ENCODE measurements at regions not wholly inside any gene's neighbourhood (a gene's known extent, or its start where the extent isn't known, plus 50 kb on each side); places are given as distances from the start of the nearest gene placed in this dataset.
A peak's percentile ranks its signal among the peaks of the same experiment; 100 is the strongest.

- ATAC-seq (no peak), DNase-seq (ENCODE audit: low read depth in 1 of 2, low spot score in 1 of 2) (peak in 1 of 2 experiments; percentile 2)
- CTCF ChIA-PET = no interaction called here
These were observed 243.0 kb upstream of the PTPRD start for GRCh38 chr9:10855847-10856246.

GRCh38 chr9:10858817-10859216, 246.0 kb upstream of the PTPRD start:
- Histone ChIP-seq H3K4me2 (no peak overlapping the region), H3K4me1 (no peaks in the 10 kb centered on the region), H3K4me3 (no peak overlapping the region), H3K9me3 (peaks cover 11% of the 10 kb centered on the region; the same call in 2 of the 3 replicates), H3K27ac (no peak overlapping the region)
- CTCF ChIA-PET = interaction anchor here (0.7 kb wide), 1 partner anchor 799 kb away, joined by 3 read pairs; no protein-coding TSS in a partner anchor
- FAIRE-seq (no peak), ATAC-seq (no peak), DNase-seq (ENCODE audit: low read depth in 1 of 2, low spot score in 1 of 2) (no peak)
- TF ChIP-seq MAFK (IDR thresholded peaks at IDR 0.05; ENCODE audit: partially characterized antibody) (peak; percentile 62), KDM1A (IDR thresholded peaks at IDR 0.05; ENCODE audit: low read depth) (no peak)
- 0% methylated on average over 1 of the region's 1 CpG for WGBS (ENCODE audit: missing lambda C conversion rate)
- POLR2A ChIA-PET = no interaction called here

More at GRCh38 chr9:10855847-10856246, 243.0 kb upstream of the PTPRD start:
- POLR2A ChIA-PET = no interaction called here
- 0% methylated on average over 1 of the region's 1 CpG for WGBS (ENCODE audit: missing lambda C conversion rate)
- no peaks in the 10 kb centered on the region for H3K4me1 ChIP-seq
- FAIRE-seq = no peak
- H3K27ac ChIP-seq = no peak overlapping the region
- TF ChIP-seq FOSB (CRISPR knock-in tag; IDR thresholded peaks at IDR 0.05) (no peak), NR3C1 (IDR thresholded peaks at IDR 0.05) (no peak), MAFK (IDR thresholded peaks at IDR 0.05; ENCODE audit: partially characterized antibody) (peak; percentile 2), NPAS2 (CRISPR knock-in tag; IDR thresholded peaks at IDR 0.05; ENCODE audit: borderline replicate concordance) (no peak)
- H3K4me2 ChIP-seq = no peak overlapping the region
- H3K4me3 ChIP-seq = no peak overlapping the region
- peaks cover 11% of the 10 kb centered on the region; the same call in 2 of the 3 replicates for H3K9me3 ChIP-seq

- Histone ChIP-seq H3K4me3 (no peak overlapping the region), H3K4me2 (no peak overlapping the region), H3K9me3 (0 out of 3 replicates have a peak, but pooled peaks cover under 1% of the 10 kb centered on the region), H3K27ac (no peak overlapping the region), H3K4me1 (no peaks in the 10 kb centered on the region)
- DNase-seq (ENCODE audit: low read depth in 1 of 2, low spot score in 1 of 2) (no peak), FAIRE-seq (no peak), ATAC-seq (no peak)
- 0% methylated on average over 2 of the region's 2 CpGs for WGBS (ENCODE audit: missing lambda C conversion rate)
- no peak for TF ChIP-seq HES2 (IDR thresholded peaks at IDR 0.05)
- TF ChIP-seq ZC3H11A (IDR thresholded peaks at IDR 0.05) = no peak
- no peak for TF ChIP-seq KDM5A (IDR thresholded peaks at IDR 0.05)
- no peak for TF ChIP-seq RCOR1 (IDR thresholded peaks at IDR 0.05; ENCODE audit: low read depth, low read length)
- no peak for TF ChIP-seq ZFP36 (IDR thresholded peaks at IDR 0.05; ENCODE audit: borderline replicate concordance, partially characterized antibody)
- POLR2A ChIA-PET = no interaction called here
- CTCF ChIA-PET = no interaction called here
These were observed 250.7 kb upstream of the PTPRD start for GRCh38 chr9:10863476-10863875.

GRCh38 chr9:10867194-10867593, 254.4 kb upstream of the PTPRD start:
- CTCF ChIA-PET = no interaction called here
- Histone ChIP-seq H3K4me2 (no peak overlapping the region), H3K9me3 (no peaks in the 10 kb centered on the region), H3K27ac (no peak overlapping the region), H3K4me1 (no peaks in the 10 kb centered on the region), H3K4me3 (no peak overlapping the region)
- FAIRE-seq (no peak), ATAC-seq (no peak), DNase-seq (ENCODE audit: low read depth in 1 of 2, low spot score in 1 of 2) (no peak)
- WGBS (ENCODE audit: missing lambda C conversion rate) = under 1% methylated on average over 2 of the region's 2 CpGs
- POLR2A ChIA-PET = no interaction called here
- TF ChIP-seq HDAC2 (IDR thresholded peaks at IDR 0.05) (no peak), MAFK (IDR thresholded peaks at IDR 0.05; ENCODE audit: partially characterized antibody) (peak; percentile 63)

GRCh38 chr9:10869687-10870086, 256.9 kb upstream of the PTPRD start:
- H3K27ac ChIP-seq = no peak overlapping the region
- H3K4me1 ChIP-seq = no peaks in the 10 kb centered on the region
- DNase-seq (ENCODE audit: low read depth in 1 of 2, low spot score in 1 of 2) (no peak), ATAC-seq (no peak), FAIRE-seq (no peak)
- ChIA-PET POLR2A (no interaction called here), CTCF (no interaction called here)
- no peak overlapping the region for H3K4me3 ChIP-seq
- no peaks in the 10 kb centered on the region for H3K9me3 ChIP-seq
- no peak for TF ChIP-seq USF2 (IDR thresholded peaks at IDR 0.05)
- no peak for TF ChIP-seq ESRRA (IDR thresholded peaks at IDR 0.05; ENCODE audit: borderline replicate concordance, low read length)
- no peak for TF ChIP-seq EHF (CRISPR knock-in tag; IDR thresholded peaks at IDR 0.05)
- TF ChIP-seq CBX8 (IDR thresholded peaks at IDR 0.05) = no peak
- no peak for TF ChIP-seq E2F6 (IDR thresholded peaks at IDR 0.05; ENCODE audit: borderline replicate concordance, low read depth)
- no peak for TF ChIP-seq POLR2A (IDR thresholded peaks at IDR 0.05; ENCODE audit: low read length)
- no peak for TF ChIP-seq RCOR1 (IDR thresholded peaks at IDR 0.05; ENCODE audit: low read depth, low read length)
- no peak for TF ChIP-seq RARB (CRISPR knock-in tag; IDR thresholded peaks at IDR 0.05)
- no peak overlapping the region for H3K4me2 ChIP-seq

Measured in A549 (cell line).